ENCODE measurements at regions not wholly inside any gene's neighbourhood (a gene's known extent, or its start where the extent isn't known, plus 50 kb on each side); places are given as distances from the start of the nearest gene placed in this dataset.

DNA sequence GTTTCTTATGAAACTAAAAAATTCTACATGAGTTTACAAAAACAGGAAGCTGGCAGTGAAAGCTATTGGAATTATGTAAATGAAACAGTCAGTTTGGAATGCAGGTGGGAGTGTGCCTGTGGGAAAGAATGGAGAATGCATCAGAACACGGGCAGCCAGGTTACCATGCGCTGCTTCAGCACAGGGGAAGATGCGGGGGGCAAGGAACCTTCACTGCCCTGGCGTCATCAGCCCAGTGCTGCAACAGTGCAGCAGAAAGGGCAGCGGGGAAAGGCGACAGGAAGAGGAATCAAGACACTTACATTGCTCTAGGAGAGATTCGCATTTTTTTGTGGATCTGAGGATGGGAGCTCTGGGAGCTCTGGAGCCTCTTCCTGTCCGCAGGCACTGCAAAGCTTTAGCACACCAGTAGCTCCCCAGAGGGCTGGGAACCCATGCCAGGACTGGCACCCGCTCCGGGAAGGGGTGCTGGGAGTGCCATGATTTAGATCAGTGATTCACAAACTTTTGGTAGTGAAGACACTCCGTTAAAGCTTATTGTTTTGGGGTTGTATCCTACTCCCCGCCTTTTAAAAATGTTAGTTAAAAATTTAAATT, 64.1 kb upstream of the WDR26 start:
- H3K27ac Mint-ChIP-seq (ENCODE audit: unreplicated experiment), result peak overlapping the region; percentile 64
- DNase-seq, result peak; percentile 59
- no TSS peak for BruUV-seq (replicated peaks)
- CTCF ChIA-PET, result interaction anchor here (0.5 to 1.9 kb wide), 8 partner anchors 10 to 424 kb away, joined by 3 to 5 read pairs (median 4); no protein-coding TSS in a partner anchor
- peak overlapping the region; percentile 34 for H3K4me3 Mint-ChIP-seq (ENCODE audit: low read depth, unreplicated experiment)
- intact Hi-C loops (cut with micrococcal nuclease; ENCODE audit: unreplicated experiment), result no loop called here
- no peak for TF ChIP-seq CTCF (IDR thresholded peaks at IDR 0.05; ENCODE audit: unreplicated experiment)
- no peaks in the 10 kb centered on the region for H3K27me3 Mint-ChIP-seq (ENCODE audit: unreplicated experiment)
- no peaks in the 10 kb centered on the region for H3K36me3 Mint-ChIP-seq (ENCODE audit: insufficient read depth, unreplicated experiment)
- peaks cover 48% of the 10 kb centered on the region for H3K4me1 Mint-ChIP-seq (ENCODE audit: low read depth, unreplicated experiment)
- peaks cover 4% of the 10 kb centered on the region for H3K9me3 Mint-ChIP-seq (ENCODE audit: low read depth, unreplicated experiment)

DNA sequence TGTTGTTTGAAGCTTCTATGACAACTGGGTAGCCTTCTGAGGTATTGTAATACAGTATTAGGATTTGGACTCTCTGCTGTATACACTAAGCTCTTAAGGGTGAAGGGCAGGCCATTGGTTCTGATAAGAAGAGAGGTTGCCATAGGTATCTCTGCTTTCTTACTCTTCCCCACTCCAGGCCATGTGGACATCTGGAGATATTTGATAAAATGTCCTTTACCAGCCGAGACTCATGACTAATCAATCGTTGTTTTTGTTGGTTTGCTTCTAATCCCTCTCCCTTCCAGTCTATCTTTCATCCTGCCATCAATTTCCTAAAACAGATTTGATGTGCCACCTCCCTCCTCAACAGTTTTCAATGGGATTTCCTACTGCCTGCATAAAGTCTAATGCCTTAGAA, 64.6 kb upstream of the WDR26 start:
- no TSS peak for BruUV-seq (replicated peaks)
- Mint-ChIP-seq H3K9me3 (ENCODE audit: low read depth, unreplicated experiment) (peaks cover 4% of the 10 kb centered on the region), H3K27me3 (ENCODE audit: unreplicated experiment) (no peaks in the 10 kb centered on the region), H3K36me3 (ENCODE audit: insufficient read depth, unreplicated experiment) (no peaks in the 10 kb centered on the region), H3K4me3 (ENCODE audit: low read depth, unreplicated experiment) (no peak overlapping the region), H3K4me1 (ENCODE audit: low read depth, unreplicated experiment) (peaks cover 51% of the 10 kb centered on the region), H3K27ac (ENCODE audit: unreplicated experiment) (peak overlapping the region; percentile 76)
- TF ChIP-seq CTCF (IDR thresholded peaks at IDR 0.05; ENCODE audit: unreplicated experiment), result no peak
- no peak for DNase-seq
- CTCF ChIA-PET, result interaction anchor here (0.7 to 1.4 kb wide), 3 partner anchors 10 to 142 kb away, joined by 3 to 5 read pairs (median 3); no protein-coding TSS in a partner anchor
- intact Hi-C loops (cut with micrococcal nuclease; ENCODE audit: unreplicated experiment), result no loop called here

DNA sequence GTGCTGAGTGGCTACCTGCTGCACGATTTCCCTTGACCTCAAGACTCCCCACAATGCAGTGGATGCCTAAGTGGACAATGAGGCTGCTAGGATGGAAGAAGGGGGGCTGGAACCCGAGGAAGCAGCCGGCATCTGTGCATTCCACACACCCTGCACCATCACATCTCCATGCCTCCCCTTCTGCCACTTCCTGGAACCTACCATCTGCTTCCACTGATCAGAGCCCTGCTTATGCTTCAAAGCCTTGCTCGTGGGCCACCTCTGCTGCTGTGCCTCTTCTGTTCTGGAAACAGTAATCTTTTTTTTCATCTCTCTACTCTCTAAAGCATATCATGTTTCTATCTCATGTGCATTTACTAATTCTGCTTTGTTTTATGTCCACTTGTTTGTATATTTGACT, 66.2 kb upstream of the WDR26 start:
- Mint-ChIP-seq H3K27ac (ENCODE audit: unreplicated experiment) (no peak overlapping the region), H3K4me1 (ENCODE audit: low read depth, unreplicated experiment) (peaks cover 49% of the 10 kb centered on the region), H3K4me3 (ENCODE audit: low read depth, unreplicated experiment) (no peak overlapping the region), H3K36me3 (ENCODE audit: insufficient read depth, unreplicated experiment) (no peaks in the 10 kb centered on the region), H3K27me3 (ENCODE audit: unreplicated experiment) (no peaks in the 10 kb centered on the region), H3K9me3 (ENCODE audit: low read depth, unreplicated experiment) (peaks cover 4% of the 10 kb centered on the region)
- no TSS peak for BruUV-seq (replicated peaks)
- intact Hi-C loops (cut with micrococcal nuclease; ENCODE audit: unreplicated experiment), result no loop called here
- TF ChIP-seq CTCF (IDR thresholded peaks at IDR 0.05; ENCODE audit: unreplicated experiment), result no peak
- CTCF ChIA-PET, result interaction anchor here (0.7 kb wide), 2 partner anchors 1328 to 1339 kb away, joined by 3 to 5 read pairs; no protein-coding TSS in a partner anchor
- DNase-seq, result no peak

GRCh38 chr1:224501836-224502235, 67.2 kb upstream of the WDR26 start:
- peaks cover 49% of the 10 kb centered on the region for H3K4me1 Mint-ChIP-seq (ENCODE audit: low read depth, unreplicated experiment)
- no peaks in the 10 kb centered on the region for H3K27me3 Mint-ChIP-seq (ENCODE audit: unreplicated experiment)
- no TSS peak for BruUV-seq (replicated peaks)
- DNase-seq, result no peak
- CTCF ChIA-PET, result no interaction called here
- H3K9me3 Mint-ChIP-seq (ENCODE audit: low read depth, unreplicated experiment), result peaks cover 2% of the 10 kb centered on the region
- no peak for TF ChIP-seq CTCF (IDR thresholded peaks at IDR 0.05; ENCODE audit: unreplicated experiment)
- no peak overlapping the region for H3K4me3 Mint-ChIP-seq (ENCODE audit: low read depth, unreplicated experiment)
- intact Hi-C loops (cut with micrococcal nuclease; ENCODE audit: unreplicated experiment), result loop anchor here (2.0 kb wide), 1 partner anchor 65 kb away; no protein-coding TSS in a partner anchor
- no peaks in the 10 kb centered on the region for H3K36me3 Mint-ChIP-seq (ENCODE audit: insufficient read depth, unreplicated experiment)
- no peak overlapping the region for H3K27ac Mint-ChIP-seq (ENCODE audit: unreplicated experiment)
